ENCODE measurements at regions not wholly inside any gene's neighbourhood (a gene's known extent, or its start where the extent isn't known, plus 50 kb on each side); places are given as distances from the start of the nearest gene placed in this dataset.
"Not testable (repeated sequence)": the region's sequence is repeated elsewhere in the genome, so short reads cannot be mapped to it uniquely, and the experiment has no call there.

GRCh38 chr7:57740126-57740525, 290.1 kb downstream of the ZNF716 start:
- DNase-seq (ENCODE audit: low spot score, unreplicated experiment); H3K27ac Mint-ChIP-seq; H3K36me3 Mint-ChIP-seq (ENCODE audit: insufficient read depth); H3K27me3 Mint-ChIP-seq; H3K4me1 Mint-ChIP-seq (ENCODE audit: low read depth); H3K4me3 Mint-ChIP-seq (ENCODE audit: low read depth): not testable (repeated sequence)
- peaks cover 23% of the 10 kb centered on the region for H3K9me3 Mint-ChIP-seq (ENCODE audit: low read depth)

GRCh38 chr7:57769131-57769530, 319.2 kb downstream of the ZNF716 start:
- peaks cover 6% of the 10 kb centered on the region for H3K36me3 Mint-ChIP-seq (ENCODE audit: insufficient read depth)
- H3K9me3 Mint-ChIP-seq (ENCODE audit: low read depth) = peaks cover 44% of the 10 kb centered on the region
- no peak for TF ChIP-seq CTCF (IDR thresholded peaks at IDR 0.05; ENCODE audit: unreplicated experiment)
- H3K27ac Mint-ChIP-seq = no peak overlapping the region
- no peaks in the 10 kb centered on the region for H3K4me1 Mint-ChIP-seq (ENCODE audit: low read depth)
- H3K27me3 Mint-ChIP-seq = no peaks in the 10 kb centered on the region
- DNase-seq (ENCODE audit: low spot score, unreplicated experiment) = no peak
- H3K4me3 Mint-ChIP-seq (ENCODE audit: low read depth) = no peak overlapping the region

GRCh38 chr7:57769958-57770357, 320.0 kb downstream of the ZNF716 start:
- Mint-ChIP-seq H3K4me1 (ENCODE audit: low read depth) (no peaks in the 10 kb centered on the region), H3K36me3 (ENCODE audit: insufficient read depth) (peaks cover 7% of the 10 kb centered on the region), H3K27ac (no peak overlapping the region), H3K9me3 (ENCODE audit: low read depth) (peaks cover 41% of the 10 kb centered on the region), H3K27me3 (no peaks in the 10 kb centered on the region), H3K4me3 (ENCODE audit: low read depth) (no peak overlapping the region)
- no peak for DNase-seq (ENCODE audit: low spot score, unreplicated experiment)
- TF ChIP-seq CTCF (IDR thresholded peaks at IDR 0.05; ENCODE audit: unreplicated experiment) = no peak

- no peak for DNase-seq (ENCODE audit: low spot score, unreplicated experiment)
- peaks cover 10% of the 10 kb centered on the region for H3K36me3 Mint-ChIP-seq (ENCODE audit: insufficient read depth)
Measured at GRCh38 chr7:57772126-57772924, 322.3 kb downstream of the ZNF716 start.

GRCh38 chr7:57774300-57774699, 324.3 kb downstream of the ZNF716 start:
- Mint-ChIP-seq H3K36me3 (ENCODE audit: insufficient read depth) (peaks cover 12% of the 10 kb centered on the region), H3K4me1 (ENCODE audit: low read depth) (no peaks in the 10 kb centered on the region), H3K27me3 (no peaks in the 10 kb centered on the region), H3K9me3 (ENCODE audit: low read depth) (peaks cover 54% of the 10 kb centered on the region), H3K4me3 (ENCODE audit: low read depth) (no peak overlapping the region), H3K27ac (no peak overlapping the region)
- no peak for DNase-seq (ENCODE audit: low spot score, unreplicated experiment)
- no peak for TF ChIP-seq CTCF (IDR thresholded peaks at IDR 0.05; ENCODE audit: unreplicated experiment)

More at GRCh38 chr7:57772126-57772924, 322.3 kb downstream of the ZNF716 start:
- Mint-ChIP-seq H3K27me3 (no peaks in the 10 kb centered on the region), H3K27ac (no peak overlapping the region), H3K9me3 (ENCODE audit: low read depth) (peaks cover 53% of the 10 kb centered on the region), H3K4me1 (ENCODE audit: low read depth) (no peaks in the 10 kb centered on the region), H3K4me3 (ENCODE audit: low read depth) (no peak overlapping the region)
- TF ChIP-seq CTCF (IDR thresholded peaks at IDR 0.05; ENCODE audit: unreplicated experiment) = no peak
